GM18907 (cell line): ENCODE measurements at regions not wholly inside any gene's neighbourhood (a gene's known extent, or its start where the extent isn't known, plus 50 kb on each side); places are given as distances from the start of the nearest gene placed in this dataset.

ENCODE experiments used
- ATAC-seq: cut with Tn5 transposase; IDR thresholded peaks from one replicate; pipeline ENCODE4 v1.9.1; 2021; ENCODE audit warnings: mild to moderate bottlenecking, moderate library complexity; ENCODE audit not compliant: unreplicated experiment

- ATAC-seq: no peak
Observed at GRCh38 chr2:225158360-225158759, 116.1 kb upstream of the DOCK10 start.

GRCh38 chr2:225156853-225157451 lies 114.7 kb upstream of the DOCK10 start:
- ATAC-seq: no peak

GRCh38 chr2:225140723-225141122 lies 98.5 kb upstream of the DOCK10 start:
- ATAC-seq: no peak

- ATAC-seq: no peak
Observed at GRCh38 chr2:225137971-225138370, 95.7 kb upstream of the DOCK10 start.

GRCh38 chr2:225136552-225136951 lies 94.3 kb upstream of the DOCK10 start:
- no peak for ATAC-seq

- no peak for ATAC-seq
Observed at GRCh38 chr2:225131898-225132297, 89.6 kb upstream of the DOCK10 start.

GRCh38 chr2:225130093-225130492 lies 87.8 kb upstream of the DOCK10 start:
- ATAC-seq: no peak

- ATAC-seq: no peak
Observed at GRCh38 chr2:225124311-225125017, 82.2 kb upstream of the DOCK10 start.

GRCh38 chr2:225122583-225123486 lies 80.6 kb upstream of the DOCK10 start:
- ATAC-seq: no peak

- no peak for ATAC-seq
Observed at GRCh38 chr2:225122007-225122406, 79.7 kb upstream of the DOCK10 start.

- ATAC-seq: no peak
Observed at GRCh38 chr2:225120186-225120585, 77.9 kb upstream of the DOCK10 start.

- ATAC-seq: no peak
Observed at GRCh38 chr2:225117051-225117716, 74.9 kb upstream of the DOCK10 start.

- no peak for ATAC-seq
Observed at GRCh38 chr2:225114786-225115323, 72.6 kb upstream of the DOCK10 start.

- no peak for ATAC-seq
Observed at GRCh38 chr2:225113371-225114015, 71.2 kb upstream of the DOCK10 start.

- ATAC-seq: peak; percentile 66
Observed at GRCh38 chr2:225112362-225113126, 70.3 kb upstream of the DOCK10 start.

- no peak for ATAC-seq
Observed at GRCh38 chr2:225108805-225109204, 66.5 kb upstream of the DOCK10 start.

- no peak for ATAC-seq
Observed at GRCh38 chr2:225104971-225105370, 62.7 kb upstream of the DOCK10 start.

GRCh38 chr2:225104321-225104720 lies 62.1 kb upstream of the DOCK10 start:
- no peak for ATAC-seq

- no peak for ATAC-seq
Observed at GRCh38 chr2:225103737-225104141, 61.5 kb upstream of the DOCK10 start.

- no peak for ATAC-seq
Observed at GRCh38 chr2:225100856-225101294, 58.6 kb upstream of the DOCK10 start.
